ENCODE measurements at regions not wholly inside any gene's neighbourhood (a gene's known extent, or its start where the extent isn't known, plus 50 kb on each side); places are given as distances from the start of the nearest gene placed in this dataset.

DNA sequence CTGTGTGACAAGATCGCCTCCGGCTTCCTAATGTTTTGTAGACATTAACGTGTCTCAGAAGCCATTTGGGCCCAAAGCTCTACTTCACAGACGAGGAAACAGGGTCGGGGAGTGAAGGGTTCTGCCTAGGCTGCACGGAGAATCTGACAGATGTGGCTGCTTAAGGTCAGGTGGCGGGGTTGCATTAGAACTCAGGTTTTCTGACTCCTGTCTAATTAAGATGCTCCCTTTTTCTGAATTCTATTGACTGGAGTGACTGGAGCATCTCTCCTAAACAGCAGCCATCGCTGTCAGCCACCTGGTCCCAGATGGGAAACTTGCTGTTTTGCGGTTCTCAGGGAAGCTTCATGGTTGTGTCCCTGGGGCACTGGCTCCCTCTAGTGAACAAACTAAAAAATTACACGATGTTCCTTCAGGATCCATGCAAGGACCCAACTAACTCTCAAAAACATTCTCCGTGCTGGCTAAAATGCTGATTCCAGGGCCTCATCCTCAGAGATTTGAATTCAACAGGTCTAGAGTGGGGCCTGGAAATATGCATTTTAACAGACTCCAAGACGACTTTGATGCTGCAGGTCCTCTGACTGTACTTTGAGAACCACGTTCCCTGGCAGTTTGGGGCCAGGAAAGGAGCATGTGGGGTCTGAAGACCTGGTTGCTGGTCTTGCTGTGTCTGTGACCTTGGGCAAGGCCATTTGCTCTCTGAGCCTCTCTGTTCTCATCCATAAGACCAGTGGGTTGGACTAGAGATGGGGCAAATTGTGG, 117.4 kb downstream of the IRF8 start:
- H3K4me3 Mint-ChIP-seq, result no peak overlapping the region

DNA sequence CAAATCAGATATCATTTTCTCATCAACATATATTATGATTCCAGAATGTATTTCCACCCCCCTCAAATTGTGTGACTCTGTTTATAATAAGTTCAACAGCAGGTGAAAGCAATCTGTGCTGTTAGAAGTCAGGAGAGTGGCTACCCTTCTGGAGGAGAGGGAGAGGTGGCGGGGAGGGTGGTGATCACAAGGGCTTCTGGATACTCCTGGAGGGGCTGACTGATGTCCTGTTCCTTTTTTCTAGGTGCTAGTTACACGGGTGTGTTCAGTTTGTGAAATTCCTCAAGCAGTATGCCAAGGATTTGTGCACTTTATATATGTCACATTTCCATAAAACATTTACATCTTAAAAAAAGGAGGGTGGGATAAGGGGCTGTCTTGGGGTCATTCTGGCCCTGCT, 119.1 kb downstream of the IRF8 start:
- H3K4me1 Mint-ChIP-seq, result peaks cover 22% of the 10 kb centered on the region in 2 donors
- peaks cover 11 to 15% of the 10 kb centered on the region in 2 donors for H3K36me3 Mint-ChIP-seq
- peak overlapping the region; percentile 75 for H3K27ac Mint-ChIP-seq
- H3K4me3 Mint-ChIP-seq, result no peak overlapping the region
- peaks cover 12 to 15% of the 10 kb centered on the region in 2 donors for H3K9me3 Mint-ChIP-seq
- ATAC-seq (replicated peaks) (peak in 1 of 2 donors; percentile 9), DNase-seq (no peak)
- peaks cover 15 to 25% of the 10 kb centered on the region in 2 donors for H3K27me3 Mint-ChIP-seq

More for the DNA sequence above, 117.4 kb downstream of the IRF8 start:
- ATAC-seq (replicated peaks), result peak; percentile 48 to 56
- Mint-ChIP-seq H3K9me3 (peaks cover 12 to 17% of the 10 kb centered on the region in 2 donors), H3K36me3 (peaks cover 11 to 15% of the 10 kb centered on the region in 2 donors), H3K4me1 (peaks cover 29 to 34% of the 10 kb centered on the region in 2 donors), H3K27me3 (peaks cover 15 to 25% of the 10 kb centered on the region in 2 donors), H3K27ac (no peak overlapping the region)
- DNase-seq, result peak; percentile 41

DNA sequence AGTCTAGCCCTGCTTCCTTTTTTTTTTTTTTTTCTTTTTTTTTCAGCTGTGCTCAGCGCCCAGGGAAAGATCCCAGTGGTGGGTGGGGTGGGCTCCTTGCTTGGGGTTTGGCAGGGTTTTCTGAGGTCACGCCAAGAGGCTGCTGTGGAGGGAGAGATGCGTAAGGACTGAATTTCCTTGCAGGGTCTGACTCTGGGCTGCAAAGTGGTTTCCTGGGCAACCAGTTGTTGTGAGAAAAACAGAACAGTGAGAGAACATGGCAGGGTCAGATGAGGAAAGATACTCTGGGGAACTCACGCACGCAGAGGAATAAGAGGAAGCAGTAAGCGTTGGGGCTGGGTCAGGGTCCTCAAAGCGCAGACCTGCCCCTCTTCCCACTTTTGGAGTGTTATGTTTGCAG, 119.5 kb downstream of the IRF8 start:
- H3K36me3 Mint-ChIP-seq, result peaks cover 11 to 14% of the 10 kb centered on the region in 2 donors
- peaks cover 15 to 25% of the 10 kb centered on the region in 2 donors for H3K27me3 Mint-ChIP-seq
- no peak overlapping the region for H3K4me3 Mint-ChIP-seq
- ATAC-seq (replicated peaks), result peak; percentile 84 to 89
- peaks cover 22% of the 10 kb centered on the region in 2 donors for H3K4me1 Mint-ChIP-seq
- DNase-seq, result peak; percentile 35
- peaks cover 12 to 15% of the 10 kb centered on the region in 2 donors for H3K9me3 Mint-ChIP-seq
- H3K27ac Mint-ChIP-seq, result peak overlapping the region; percentile 75

DNA sequence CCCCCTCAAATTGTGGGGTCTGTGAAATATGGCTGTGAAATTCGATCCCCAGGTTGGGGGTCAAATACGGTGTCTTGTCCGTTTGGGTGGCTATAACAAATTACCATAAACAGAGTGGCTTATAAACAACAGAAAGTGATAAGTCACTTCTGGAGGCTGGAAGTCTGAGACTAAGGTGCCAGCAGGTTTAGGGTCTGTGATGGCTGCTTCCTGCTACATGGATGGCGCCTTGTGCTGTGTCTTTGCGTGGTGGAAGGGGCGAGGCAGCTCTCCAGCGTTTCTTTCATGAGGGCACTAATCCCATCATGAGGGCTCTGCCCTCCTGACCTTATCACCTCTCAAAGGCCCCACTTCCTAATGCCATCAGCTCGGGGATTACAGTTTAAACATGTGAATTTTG, 120.0 kb downstream of the IRF8 start:
- Mint-ChIP-seq H3K4me1 (peaks cover 18 to 22% of the 10 kb centered on the region in 2 donors), H3K27me3 (peaks cover 15 to 30% of the 10 kb centered on the region in 2 donors), H3K36me3 (peaks cover 10 to 12% of the 10 kb centered on the region in 2 donors), H3K27ac (peak overlapping the region; percentile 75), H3K4me3 (no peak overlapping the region), H3K9me3 (peaks cover 11 to 15% of the 10 kb centered on the region in 2 donors)
- DNase-seq (no peak), ATAC-seq (replicated peaks) (no peak)

DNA sequence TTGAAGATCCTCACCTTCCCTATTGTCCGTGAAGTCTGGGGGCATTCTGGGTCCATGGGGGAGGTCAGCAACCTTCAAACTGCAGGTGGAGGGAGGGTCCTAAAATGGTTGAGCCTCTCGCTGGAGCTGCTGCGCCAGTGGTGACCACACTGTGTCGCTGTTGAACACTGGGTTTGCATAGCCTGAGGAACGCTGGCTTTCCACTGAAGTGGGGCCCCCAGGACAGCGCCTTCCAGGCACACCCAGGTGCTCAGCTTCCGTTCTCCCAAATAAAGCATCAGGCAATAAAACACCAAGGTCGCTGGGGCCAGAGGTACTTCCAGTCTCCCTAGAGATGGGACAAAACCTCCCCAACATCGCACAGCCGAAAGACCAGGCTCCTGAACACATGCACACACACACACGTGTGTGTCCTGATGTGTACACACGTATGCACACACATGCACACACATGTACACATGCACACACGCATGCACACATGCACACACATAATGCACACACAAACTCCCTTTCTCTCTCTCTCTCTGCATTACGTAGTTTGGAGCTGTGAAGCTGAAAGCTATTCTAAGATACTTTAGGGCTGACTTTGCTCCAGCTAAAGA, 120.6 kb downstream of the IRF8 start:
- DNase-seq, result no peak
- peaks cover 14 to 17% of the 10 kb centered on the region in 2 donors for H3K9me3 Mint-ChIP-seq
- no peak overlapping the region for H3K4me3 Mint-ChIP-seq
- peak overlapping the region; percentile 75 for H3K27ac Mint-ChIP-seq
- peaks cover 18 to 22% of the 10 kb centered on the region in 2 donors for H3K4me1 Mint-ChIP-seq
- H3K27me3 Mint-ChIP-seq, result peaks cover 15 to 31% of the 10 kb centered on the region in 2 donors
- peaks cover 9 to 12% of the 10 kb centered on the region in 2 donors for H3K36me3 Mint-ChIP-seq
- no peak for ATAC-seq (replicated peaks)

DNA sequence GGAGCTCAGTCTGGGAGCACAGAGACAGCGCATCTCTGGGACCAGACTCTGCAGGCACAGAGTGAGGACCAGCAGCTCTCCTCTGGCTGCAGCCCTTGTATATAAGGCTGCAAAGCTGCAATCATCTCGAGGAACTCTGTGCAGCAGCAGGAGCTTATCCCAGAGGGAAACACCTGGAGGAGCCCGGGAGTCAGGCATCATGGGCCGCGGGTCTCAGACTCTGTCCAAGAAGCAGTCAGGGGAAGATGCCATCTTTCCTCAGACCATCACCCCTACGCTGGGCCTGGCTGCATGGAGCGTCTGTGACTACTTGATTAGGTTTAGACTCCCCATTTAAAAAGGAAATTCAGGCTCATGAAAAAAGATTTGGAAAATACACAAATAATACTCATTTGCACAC, 122.0 kb downstream of the IRF8 start:
- no peak for ATAC-seq (replicated peaks)
- Mint-ChIP-seq H3K27ac (no peak overlapping the region), H3K4me1 (peaks cover 10 to 15% of the 10 kb centered on the region in 2 donors), H3K4me3 (no peak overlapping the region), H3K9me3 (peaks cover 19 to 21% of the 10 kb centered on the region in 2 donors), H3K36me3 (peaks cover 12 to 17% of the 10 kb centered on the region in 2 donors), H3K27me3 (peaks cover 22 to 38% of the 10 kb centered on the region in 2 donors)
- no peak for DNase-seq

DNA sequence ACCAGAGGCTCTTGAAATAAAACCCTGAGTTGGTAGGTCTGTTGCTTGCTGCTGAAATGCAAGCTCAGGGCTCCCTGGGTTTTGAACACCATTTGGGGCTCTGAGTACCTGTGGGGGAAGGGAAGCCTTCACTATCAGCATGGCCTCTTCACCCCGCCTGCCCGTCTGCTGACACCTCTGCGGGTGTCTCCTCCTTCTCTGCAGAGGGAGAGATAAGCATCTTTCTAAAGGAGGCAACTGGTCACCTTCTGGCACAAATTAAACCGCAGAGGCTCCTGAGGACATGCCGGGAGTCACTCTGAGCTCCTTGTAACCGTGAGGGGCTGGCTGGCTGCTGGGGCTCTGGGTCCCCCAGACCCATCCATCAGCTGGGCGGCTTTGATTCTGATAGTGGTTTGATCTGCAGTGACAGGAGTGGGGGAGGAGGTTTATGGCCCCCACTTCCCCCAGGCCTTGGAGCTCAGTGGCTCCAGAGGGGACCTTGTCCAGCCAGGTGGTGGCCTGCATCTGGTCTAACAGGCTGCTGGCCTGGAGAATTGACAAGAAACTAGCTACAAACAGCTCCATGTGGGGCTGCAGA, 123.5 kb downstream of the IRF8 start:
- H3K4me3 Mint-ChIP-seq, result no peak overlapping the region
- DNase-seq (no peak), ATAC-seq (replicated peaks) (no peak)
- peaks cover 25 to 46% of the 10 kb centered on the region in 2 donors for H3K27me3 Mint-ChIP-seq
- peaks cover 19 to 21% of the 10 kb centered on the region in 2 donors for H3K9me3 Mint-ChIP-seq
- peaks cover 12 to 17% of the 10 kb centered on the region in 2 donors for H3K36me3 Mint-ChIP-seq
- H3K4me1 Mint-ChIP-seq, result peaks cover 5 to 6% of the 10 kb centered on the region in 2 donors
- H3K27ac Mint-ChIP-seq, result no peak overlapping the region

DNA sequence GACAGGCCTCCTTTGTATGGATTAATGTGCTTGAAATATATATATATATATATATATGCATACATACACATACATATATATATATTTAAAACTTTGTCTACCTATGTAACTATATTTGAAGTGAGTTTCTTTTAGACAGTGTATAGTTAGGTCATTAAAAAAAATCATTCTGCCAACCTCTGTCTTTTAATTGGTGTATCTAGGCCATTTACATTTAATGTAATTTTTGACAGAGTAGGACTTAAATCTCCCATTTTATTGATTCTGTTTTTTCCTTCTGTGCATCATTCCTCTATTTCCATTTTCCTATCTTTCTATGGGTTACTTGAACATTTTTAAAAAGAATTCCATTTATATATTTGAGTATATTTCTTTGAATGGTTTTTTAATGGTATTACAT, 125.2 kb downstream of the IRF8 start:
- peaks cover 19 to 21% of the 10 kb centered on the region in 2 donors for H3K9me3 Mint-ChIP-seq
- H3K4me3 Mint-ChIP-seq, result no peak overlapping the region
- H3K27ac Mint-ChIP-seq, result no peak overlapping the region
- H3K27me3 Mint-ChIP-seq, result peaks cover 36 to 52% of the 10 kb centered on the region in 2 donors
- no peak for DNase-seq
- no peak for ATAC-seq (replicated peaks)
- H3K4me1 Mint-ChIP-seq, result no peaks in the 10 kb centered on the region
- H3K36me3 Mint-ChIP-seq, result peaks cover 12 to 14% of the 10 kb centered on the region in 2 donors

DNA sequence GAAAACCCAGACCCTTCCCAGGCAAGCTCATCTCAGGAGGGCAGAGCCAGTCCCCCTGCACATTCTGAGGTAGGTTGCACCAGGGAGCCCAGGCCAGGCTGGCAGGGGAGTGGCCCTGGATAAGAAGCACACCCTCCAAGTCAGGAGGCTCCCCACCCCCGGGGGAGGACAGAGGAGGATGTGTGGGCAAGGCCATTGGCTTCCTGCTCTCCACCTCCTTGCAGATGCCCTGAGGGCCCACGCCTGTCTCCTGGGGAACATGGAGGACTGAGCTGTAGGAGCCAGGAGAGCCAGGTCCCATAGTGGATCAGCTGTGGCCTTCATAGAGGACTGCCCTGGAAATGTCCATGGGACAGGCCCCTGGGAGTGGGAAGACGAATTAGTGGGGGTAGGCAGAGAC, 126.7 kb downstream of the IRF8 start:
- H3K36me3 Mint-ChIP-seq, result peaks cover 5 to 9% of the 10 kb centered on the region in 2 donors
- H3K9me3 Mint-ChIP-seq, result peaks cover 13 to 14% of the 10 kb centered on the region in 2 donors
- no peak overlapping the region for H3K27ac Mint-ChIP-seq
- H3K27me3 Mint-ChIP-seq, result peaks cover 32 to 55% of the 10 kb centered on the region in 2 donors
- no peak for ATAC-seq (replicated peaks)
- no peak overlapping the region for H3K4me3 Mint-ChIP-seq
- DNase-seq, result no peak
- no peaks in the 10 kb centered on the region for H3K4me1 Mint-ChIP-seq

DNA sequence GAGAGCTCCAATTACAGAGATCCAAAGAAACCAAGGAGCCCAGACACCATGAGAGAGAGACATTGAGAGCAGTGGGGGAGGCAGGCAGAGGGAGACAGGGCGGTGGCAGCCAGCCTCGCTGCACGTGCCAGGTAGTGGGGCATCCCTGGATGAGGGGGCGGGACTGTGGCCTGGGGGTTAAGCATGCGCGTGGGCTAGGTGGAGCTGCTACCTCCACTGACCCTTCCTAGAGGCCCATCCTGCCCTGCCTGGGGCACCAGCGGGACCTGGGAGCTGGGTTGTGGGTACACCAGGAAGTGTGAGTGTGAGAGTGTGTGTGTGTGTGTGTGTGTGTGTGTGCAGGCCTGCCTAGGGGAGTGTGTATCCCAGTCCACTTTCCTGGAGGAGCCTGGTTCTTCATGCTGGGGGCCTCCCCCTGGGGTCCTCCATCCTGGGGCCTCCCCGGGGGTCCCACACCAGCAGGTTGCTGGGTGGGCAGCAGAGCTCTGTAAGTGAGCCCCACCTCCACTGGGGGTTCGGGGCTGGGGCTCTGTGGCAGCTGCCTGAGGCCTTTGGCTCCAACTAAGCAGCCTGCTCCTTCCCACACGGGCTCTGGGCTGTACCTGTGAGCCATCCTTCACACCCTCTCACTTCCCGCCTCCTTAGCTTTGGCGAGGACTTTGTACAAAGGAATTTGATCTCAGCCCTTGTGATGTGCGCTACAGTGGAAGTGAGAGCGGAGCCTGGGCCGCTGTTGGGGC, 127.4 kb downstream of the IRF8 start:
- ATAC-seq (replicated peaks) (no peak), DNase-seq (no peak)
- no peak overlapping the region for H3K27ac Mint-ChIP-seq
- H3K4me3 Mint-ChIP-seq, result no peak overlapping the region
- H3K9me3 Mint-ChIP-seq, result peaks cover 15 to 17% of the 10 kb centered on the region in 2 donors
- peaks cover 5 to 13% of the 10 kb centered on the region in 2 donors for H3K36me3 Mint-ChIP-seq
- H3K4me1 Mint-ChIP-seq, result no peaks in the 10 kb centered on the region
- peaks cover 34 to 56% of the 10 kb centered on the region in 2 donors for H3K27me3 Mint-ChIP-seq

DNA sequence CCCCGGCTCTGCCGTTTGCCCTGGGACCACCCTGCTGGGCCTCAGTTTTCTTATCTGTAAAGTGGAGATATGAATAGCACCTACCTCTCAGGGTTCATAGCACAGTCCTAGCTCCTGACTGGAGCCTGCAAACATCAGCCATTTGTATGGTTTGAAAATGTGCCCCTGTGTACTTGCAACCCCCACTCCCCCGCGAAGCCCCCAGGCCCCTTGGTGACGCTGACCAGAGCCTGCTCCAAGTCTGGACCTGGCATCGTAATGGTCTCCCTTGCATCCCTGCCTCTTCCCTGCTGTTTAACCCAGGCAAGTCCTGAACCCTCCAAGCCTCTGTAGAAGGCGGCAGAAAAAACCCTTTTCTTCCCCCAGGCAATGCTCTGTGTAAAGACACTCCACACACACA, 128.0 kb downstream of the IRF8 start:
- peaks cover 34 to 59% of the 10 kb centered on the region in 2 donors for H3K27me3 Mint-ChIP-seq
- no peaks in the 10 kb centered on the region for H3K4me1 Mint-ChIP-seq
- ATAC-seq (replicated peaks) (no peak), DNase-seq (no peak)
- H3K27ac Mint-ChIP-seq, result no peak overlapping the region
- peaks cover 16 to 17% of the 10 kb centered on the region in 2 donors for H3K9me3 Mint-ChIP-seq
- peaks cover 5 to 13% of the 10 kb centered on the region in 2 donors for H3K36me3 Mint-ChIP-seq
- no peak overlapping the region for H3K4me3 Mint-ChIP-seq

DNA sequence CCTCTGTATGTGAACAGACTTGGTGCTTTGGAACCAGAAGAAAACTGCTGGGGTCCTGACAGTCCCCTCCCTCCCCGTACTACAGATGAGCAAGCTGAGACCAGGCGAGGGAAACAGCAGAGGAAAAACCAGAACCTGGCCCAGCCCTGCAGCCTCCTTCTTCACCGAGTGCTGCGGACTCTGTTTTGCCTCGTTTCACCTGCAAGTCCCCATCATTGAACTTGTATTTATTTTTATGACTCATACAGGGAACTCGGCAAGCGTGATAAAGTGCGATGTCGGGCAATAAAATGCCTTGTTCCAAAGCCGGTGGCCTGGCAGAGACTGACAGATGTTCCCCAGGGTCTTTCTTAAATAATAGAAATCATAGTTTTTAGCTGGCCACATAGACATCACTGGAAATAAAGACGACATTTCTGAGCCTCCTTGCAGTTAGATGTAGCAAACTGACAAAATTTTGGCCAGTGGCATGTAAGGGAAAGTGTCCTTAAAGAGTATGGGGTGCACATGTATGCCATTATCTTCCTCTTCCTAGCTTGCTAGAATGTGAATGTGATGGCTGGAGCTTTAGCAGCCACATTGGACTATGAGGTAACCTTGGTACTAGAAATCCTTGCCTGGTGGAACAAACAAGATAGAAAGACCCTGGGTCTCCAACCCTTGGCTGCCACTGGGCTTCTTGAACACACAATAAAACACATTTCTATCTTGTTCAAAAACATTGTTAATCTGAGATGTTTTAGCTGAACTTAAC, 128.6 kb downstream of the IRF8 start:
- no peak for ATAC-seq (replicated peaks)
- Mint-ChIP-seq H3K4me1 (no peaks in the 10 kb centered on the region), H3K4me3 (no peak overlapping the region), H3K27ac (no peak overlapping the region), H3K9me3 (peaks cover 16 to 17% of the 10 kb centered on the region in 2 donors), H3K27me3 (peaks cover 39 to 65% of the 10 kb centered on the region in 2 donors), H3K36me3 (peaks cover 6 to 13% of the 10 kb centered on the region in 2 donors)
- DNase-seq, result no peak

DNA sequence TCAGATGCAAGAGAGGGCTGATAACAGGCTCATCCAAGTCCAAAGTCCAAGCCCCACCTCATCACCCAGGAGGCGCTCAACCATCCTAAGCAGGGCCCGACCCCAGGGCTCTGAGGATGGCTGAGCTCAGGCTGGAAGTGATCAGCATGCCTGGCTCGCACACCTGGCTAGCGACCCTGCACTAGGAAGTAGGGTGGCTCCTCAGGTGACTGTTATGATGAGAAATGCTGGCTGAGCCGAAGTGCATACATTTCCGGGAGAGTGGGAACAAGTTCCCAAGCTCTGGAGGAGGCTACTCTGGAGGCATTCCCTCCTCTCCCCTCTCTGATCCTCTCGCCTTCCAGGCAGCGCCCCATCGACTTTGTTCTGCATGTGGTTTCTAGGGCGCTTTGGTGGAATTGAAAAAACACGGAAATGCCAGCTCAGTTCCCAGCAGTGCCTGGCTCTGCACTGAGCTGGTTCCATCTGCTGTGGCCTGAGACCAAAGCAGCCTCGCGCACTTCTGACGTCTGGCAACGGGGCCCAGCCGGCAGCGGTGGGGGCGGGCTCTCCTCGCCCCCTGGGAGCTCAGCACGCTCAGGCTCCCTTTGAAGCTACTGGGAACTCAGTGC, 130.3 kb downstream of the IRF8 start:
- peak in 1 of 2 donors; percentile 33 for ATAC-seq (replicated peaks)
- Mint-ChIP-seq H3K9me3 (peaks cover 11% of the 10 kb centered on the region in 2 donors), H3K27ac (no peak overlapping the region), H3K4me3 (no peak overlapping the region), H3K36me3 (peaks cover 5 to 10% of the 10 kb centered on the region in 2 donors), H3K27me3 (peaks cover 50 to 77% of the 10 kb centered on the region in 2 donors), H3K4me1 (no peaks in the 10 kb centered on the region)
- no peak for DNase-seq

All from stimulated activated naive B cell treated with anti-CD40 and anti-IgM and Interleukin-4, amounts not matched to agents 10 μg/mL and 1 μg/mL and 100 μg/mL, for 72 hours (primary cell).